ENCODE measurements at regions not wholly inside any gene's neighbourhood (a gene's known extent, or its start where the extent isn't known, plus 50 kb on each side); places are given as distances from the start of the nearest gene placed in this dataset.

GRCh38 chr3:152927131-152927530, 92.2 kb downstream of the P2RY1 start:
- TF ChIP-seq EP300 (IDR thresholded peaks at IDR 0.05; ENCODE audit: borderline replicate concordance) (no peak), ZBTB7A (IDR thresholded peaks at IDR 0.05; ENCODE audit: low read depth) (no peak)

Measured in Ishikawa (cell line).